ENCODE measurements at regions not wholly inside any gene's neighbourhood (a gene's known extent, or its start where the extent isn't known, plus 50 kb on each side); places are given as distances from the start of the nearest gene placed in this dataset.

DNA sequence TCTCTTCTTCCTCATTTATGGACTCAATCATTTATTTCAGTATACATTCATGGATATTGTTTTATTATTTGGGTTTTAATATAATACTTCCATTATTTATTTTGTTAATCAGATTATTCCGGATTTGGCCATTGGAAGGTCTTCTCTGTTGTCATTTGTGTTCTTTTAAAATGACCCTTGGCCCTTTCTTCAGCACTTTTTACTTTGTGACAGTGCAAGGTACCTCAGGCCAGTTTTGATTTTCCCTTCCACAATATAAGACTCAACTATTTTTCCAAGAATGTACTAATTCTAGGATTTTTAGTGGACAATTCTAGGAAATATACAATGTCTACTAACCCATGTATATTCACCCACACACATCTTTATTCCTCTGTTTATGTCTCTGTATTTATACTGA, 521.4 kb upstream of the FOXG1 start:
- TF ChIP-seq MXI1 (IDR thresholded peaks at IDR 0.05; ENCODE audit: borderline replicate concordance, low read depth, low read length), result no peak
- TF ChIP-seq, protein P1, sequence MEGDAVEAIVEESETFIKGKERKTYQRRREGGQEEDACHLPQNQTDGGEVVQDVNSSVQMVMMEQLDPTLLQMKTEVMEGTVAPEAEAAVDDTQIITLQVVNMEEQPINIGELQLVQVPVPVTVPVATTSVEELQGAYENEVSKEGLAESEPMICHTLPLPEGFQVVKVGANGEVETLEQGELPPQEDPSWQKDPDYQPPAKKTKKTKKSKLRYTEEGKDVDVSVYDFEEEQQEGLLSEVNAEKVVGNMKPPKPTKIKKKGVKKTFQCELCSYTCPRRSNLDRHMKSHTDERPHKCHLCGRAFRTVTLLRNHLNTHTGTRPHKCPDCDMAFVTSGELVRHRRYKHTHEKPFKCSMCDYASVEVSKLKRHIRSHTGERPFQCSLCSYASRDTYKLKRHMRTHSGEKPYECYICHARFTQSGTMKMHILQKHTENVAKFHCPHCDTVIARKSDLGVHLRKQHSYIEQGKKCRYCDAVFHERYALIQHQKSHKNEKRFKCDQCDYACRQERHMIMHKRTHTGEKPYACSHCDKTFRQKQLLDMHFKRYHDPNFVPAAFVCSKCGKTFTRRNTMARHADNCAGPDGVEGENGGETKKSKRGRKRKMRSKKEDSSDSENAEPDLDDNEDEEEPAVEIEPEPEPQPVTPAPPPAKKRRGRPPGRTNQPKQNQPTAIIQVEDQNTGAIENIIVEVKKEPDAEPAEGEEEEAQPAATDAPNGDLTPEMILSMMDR (conservative IDR thresholded peaks at IDR 0.05; ENCODE audit: low read depth, low read length), result no peak
- no peak for TF ChIP-seq POLR2A (IDR thresholded peaks at IDR 0.05; ENCODE audit: low read depth, low read length)
- TF ChIP-seq CEBPB (IDR thresholded peaks at IDR 0.05; ENCODE audit: low read depth, low read length), result no peak
- TF ChIP-seq MAZ (IDR thresholded peaks at IDR 0.05; ENCODE audit: borderline replicate concordance, low read depth, low read length), result no peak
- no peak for TF ChIP-seq RAD21 (IDR thresholded peaks at IDR 0.05; ENCODE audit: low read length)

Measured in IMR-90 (cell line).